B cell (primary cell): ENCODE measurements at regions not wholly inside any gene's neighbourhood (a gene's known extent, or its start where the extent isn't known, plus 50 kb on each side); places are given as distances from the start of the nearest gene placed in this dataset. TPM values are rescaled to one million over a fixed set of nuclear protein-coding genes. Genes with fewer than 3 reads are reported as not detected.

ENCODE experiments used
- ATAC-seq: fragments of 200-7000 bp; cut with Tn5 transposase; one replicate; pipeline ENCODE4 v1.10.0; 2021; ENCODE audit warnings: low read depth, mild to moderate bottlenecking, moderate number of reproducible peaks, moderate library complexity
- CTCF ChIA-PET: fragments of 350-600 bp; sonication (Branson Sonifier 250); formaldehyde crosslinking; loops from one replicate; lab custom pipeline; 2021; ENCODE audit warnings: antibody characterized with exemption, inconsistent platforms; lab: Charles Lee
- POLR2A ChIA-PET: fragments of 350-600 bp; sonication (Branson Sonifier 250); formaldehyde crosslinking; loops from one replicate; lab custom pipeline; 2021; ENCODE audit warnings: antibody characterized with exemption; lab: Charles Lee
- DNase-seq: peaks from one replicate; pipeline ENCODE4 v3.0.0; 2013
- H2AFZ ChIP-seq: 2 replicates; pipeline ENCODE4 v1.6.1; 2012; ENCODE audit warnings: mild to moderate bottlenecking, low read depth, low read length; ENCODE audit not compliant: insufficient read depth, poor library complexity, severe bottlenecking
- H3K27ac ChIP-seq, 2 donors: 1 replicate in 1 of 2; 2 replicates in 1 of 2; pipeline ENCODE4 v1.5.1; 2012 to 2013; ENCODE audit warnings: low read length in 2 of 2, mild to moderate bottlenecking in 2 of 2, moderate library complexity in 1 of 2
- H3K27me3 ChIP-seq, 4 experiments: fragments of 200-600 bp in 1 of 4; sonication (generic) in 1 of 4; replicated peaks in 1 of 4; 1 replicate in 2 of 4; 2 replicates in 2 of 4; pipeline versions ENCODE4 v1.6.1 to v1.7.0; 2013 to 2016; ENCODE audit warnings: low read length in 3 of 4, mild to moderate bottlenecking in 2 of 4, mixed read lengths in 1 of 4, moderate library complexity in 1 of 4; ENCODE audit not compliant: insufficient read depth in 4 of 4, control insufficient read depth in 3 of 4; ENCODE audit errors: control extremely low read depth in 1 of 4
- H3K36me3 ChIP-seq, 2 experiments: replicated peaks in 1 of 2; 1 replicate in 1 of 2; 2 replicates in 1 of 2; pipeline versions ENCODE4 v1.6.1 to v1.7.1; 2013; ENCODE audit warnings: low read length in 1 of 2; ENCODE audit not compliant: insufficient read depth in 2 of 2, control insufficient read depth in 1 of 2; ENCODE audit errors: control extremely low read depth in 1 of 2, extremely low read depth in 1 of 2
- H3K4me1 ChIP-seq, 2 donors: fragments of 200-600 bp in 1 of 2; sonication (generic) in 1 of 2; 1 replicate in 1 of 2; 2 replicates in 1 of 2; pipeline versions ENCODE4 v1.5.1 to v1.6.1; 2013 to 2017; ENCODE audit warnings: low read length in 2 of 2; ENCODE audit not compliant: control insufficient read depth in 2 of 2, insufficient read depth in 2 of 2
- H3K4me2 ChIP-seq: replicated peaks from 2 replicates; pipeline ENCODE3; 2012; ENCODE audit warnings: mild to moderate bottlenecking, low read depth, low read length; ENCODE audit not compliant: poor library complexity, severe bottlenecking
- H3K4me3 ChIP-seq, 5 experiments: fragments of 200-600 bp in 1 of 5; sonication (generic) in 1 of 5; 1 replicate in 3 of 5; 2 replicates in 2 of 5; pipeline versions ENCODE4 v1.5.1 to v1.7.0; 2011 to 2016; ENCODE audit warnings: low read length in 4 of 5, mild to moderate bottlenecking in 4 of 5, low read depth in 2 of 5, control low read depth in 1 of 5, moderate library complexity in 1 of 5; ENCODE audit not compliant: insufficient read depth in 1 of 5; ENCODE audit errors: control extremely low read depth in 1 of 5, extremely low read depth in 1 of 5
- H3K79me2 ChIP-seq: fragments of 200-600 bp; sonication (generic); one replicate; pipeline ENCODE4 v1.6.0; 2016; ENCODE audit warnings: low read length; ENCODE audit not compliant: control insufficient read depth, insufficient read depth
- H3K9ac ChIP-seq: fragments of 200-600 bp; sonication (generic); 2 replicates; pipeline ENCODE4 v1.6.1; 2017; ENCODE audit warnings: mild to moderate bottlenecking, low read length, moderate library complexity
- H3K9me3 ChIP-seq, 3 donors: one replicate each; pipeline versions ENCODE4 v1.6.1 to v1.7.1; 2013; ENCODE audit warnings: low read length in 2 of 3; ENCODE audit not compliant: control insufficient read depth in 2 of 3, insufficient read depth in 1 of 3; ENCODE audit errors: control extremely low read depth in 1 of 3
- H4K20me1 ChIP-seq: 2 replicates; pipeline ENCODE4 v1.6.0; 2012; ENCODE audit warnings: mild to moderate bottlenecking, low read length; ENCODE audit not compliant: insufficient read depth, control insufficient read depth, poor library complexity, severe bottlenecking
- H3K27ac Mint-ChIP-seq: one replicate; pipeline ENCODE4 v1.8.0; 2021; ENCODE audit warnings: mixed read lengths
- H3K27me3 Mint-ChIP-seq: one replicate; pipeline ENCODE4 v1.8.0; 2021; ENCODE audit warnings: mixed read lengths
- H3K4me1 Mint-ChIP-seq: one replicate; pipeline ENCODE4 v1.8.0; 2021; ENCODE audit warnings: mixed read lengths
- H3K4me3 Mint-ChIP-seq: one replicate; pipeline ENCODE4 v1.8.0; 2021; ENCODE audit warnings: mixed read lengths
- H3K9me3 Mint-ChIP-seq: one replicate; pipeline ENCODE4 v1.8.0; 2022; ENCODE audit warnings: mixed read lengths; ENCODE audit not compliant: insufficient read depth
- EZH2 ChIP-seq: IDR thresholded peaks from 2 replicates; pipeline ENCODE4 v1.6.1; 2012; ENCODE audit warnings: borderline replicate concordance, low read depth, mild to moderate bottlenecking, moderate library complexity, low read length; ENCODE audit not compliant: insufficient read depth, poor library complexity, severe bottlenecking
- WGBS: methylation state at CpG from one replicate; pipeline ENCODE4 v1.1.5; 2013; ENCODE audit warnings: missing lambda C conversion rate; ENCODE audit not compliant: insufficient coverage; 5-methylcytosine and 5-hydroxymethylcytosine counted together
- intact Hi-C: fragments of 100-400 bp; cut with micrococcal nuclease; formaldehyde crosslinking; loops from one replicate; pipeline ENCODE4 v1.10.0; 2022
- small RNA-seq: library from RNA; depleted of rRNA; stranded (forward); fragments of <200 nt; gene quantifications from one replicate; pipeline ENCODE3, GENCODE V24; 2012; ENCODE audit warnings: low replicate concordance, low read depth; ENCODE audit not compliant: insufficient read length
- TF ChIP-seq, protein P1 (sequence below): fragments of 200-600 bp; IDR thresholded peaks from one replicate; pipeline ENCODE4 v1.8.0; 2022; ENCODE audit warnings: antibody characterized with exemption, mild to moderate bottlenecking

DNA sequence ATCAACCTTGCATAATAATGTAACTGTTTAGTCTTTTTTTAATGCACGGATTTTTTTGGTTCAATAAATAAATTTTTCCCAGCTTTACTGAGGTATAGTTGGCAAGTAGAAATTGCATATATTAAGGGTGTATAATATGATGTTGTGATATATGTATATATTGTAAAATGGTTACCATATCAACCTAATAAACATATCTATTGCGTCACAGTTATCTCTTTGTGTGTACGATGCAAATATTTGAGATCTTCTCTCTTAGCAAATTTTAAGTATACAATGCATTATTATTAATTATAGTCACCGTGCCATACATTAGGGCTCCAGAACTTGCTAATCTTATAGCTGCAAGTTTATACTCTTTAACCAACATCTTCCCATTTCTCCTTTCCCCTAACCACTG, 57.2 kb upstream of the TMEM161B start:
- Histone ChIP-seq H3K9ac (no peak overlapping the region), H3K27me3 (no peaks in the 10 kb centered on the region), H3K9me3 (no peaks in the 10 kb centered on the region), H4K20me1 (no peaks in the 10 kb centered on the region), H2AFZ (no peak overlapping the region), H3K4me1 (no peaks in the 10 kb centered on the region), H3K27ac (no peak overlapping the region), H3K36me3 (no peaks in the 10 kb centered on the region), H3K4me3 (no peak overlapping the region), H3K79me2 (no peaks in the 10 kb centered on the region), H3K4me2 (no peak overlapping the region)
- intact Hi-C loops, result no loop called here
- no CpG with 5 or more reads among the region's 4 CpGs for WGBS
- Mint-ChIP-seq H3K27ac (no peak overlapping the region), H3K4me3 (no peak overlapping the region), H3K9me3 (no peaks in the 10 kb centered on the region), H3K4me1 (no peaks in the 10 kb centered on the region), H3K27me3 (no peaks in the 10 kb centered on the region)
- TF ChIP-seq, protein P1, sequence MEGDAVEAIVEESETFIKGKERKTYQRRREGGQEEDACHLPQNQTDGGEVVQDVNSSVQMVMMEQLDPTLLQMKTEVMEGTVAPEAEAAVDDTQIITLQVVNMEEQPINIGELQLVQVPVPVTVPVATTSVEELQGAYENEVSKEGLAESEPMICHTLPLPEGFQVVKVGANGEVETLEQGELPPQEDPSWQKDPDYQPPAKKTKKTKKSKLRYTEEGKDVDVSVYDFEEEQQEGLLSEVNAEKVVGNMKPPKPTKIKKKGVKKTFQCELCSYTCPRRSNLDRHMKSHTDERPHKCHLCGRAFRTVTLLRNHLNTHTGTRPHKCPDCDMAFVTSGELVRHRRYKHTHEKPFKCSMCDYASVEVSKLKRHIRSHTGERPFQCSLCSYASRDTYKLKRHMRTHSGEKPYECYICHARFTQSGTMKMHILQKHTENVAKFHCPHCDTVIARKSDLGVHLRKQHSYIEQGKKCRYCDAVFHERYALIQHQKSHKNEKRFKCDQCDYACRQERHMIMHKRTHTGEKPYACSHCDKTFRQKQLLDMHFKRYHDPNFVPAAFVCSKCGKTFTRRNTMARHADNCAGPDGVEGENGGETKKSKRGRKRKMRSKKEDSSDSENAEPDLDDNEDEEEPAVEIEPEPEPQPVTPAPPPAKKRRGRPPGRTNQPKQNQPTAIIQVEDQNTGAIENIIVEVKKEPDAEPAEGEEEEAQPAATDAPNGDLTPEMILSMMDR, result no peak
- no peak for TF ChIP-seq EZH2
- ChIA-PET CTCF (no interaction called here), POLR2A (no interaction called here)
- ATAC-seq, result no peak
- DNase-seq, result no peak

DNA sequence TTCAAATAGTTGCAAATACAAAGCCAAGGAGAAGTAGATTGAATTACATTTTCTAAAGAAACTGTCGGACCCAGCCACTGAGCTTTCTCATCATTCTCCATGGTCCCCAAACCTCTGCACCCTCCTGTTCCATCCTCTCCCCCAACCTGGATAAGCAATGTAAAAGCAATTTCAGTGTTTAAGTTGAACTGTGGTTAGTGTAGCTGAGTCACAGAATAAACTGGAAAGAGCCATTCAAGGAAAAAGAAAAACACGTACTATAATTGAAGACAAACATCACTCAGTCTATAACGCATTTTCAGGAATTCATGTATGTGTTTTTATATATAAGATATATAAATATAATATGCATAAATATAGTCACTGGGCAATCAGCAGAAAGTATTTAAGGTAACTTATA, 54.1 kb upstream of the TMEM161B start:
- CTCF ChIA-PET, result no interaction called here
- H3K27ac ChIP-seq, result no peak overlapping the region
- Mint-ChIP-seq H3K4me3 (no peak overlapping the region), H3K9me3 (no peaks in the 10 kb centered on the region), H3K4me1 (no peaks in the 10 kb centered on the region), H3K27me3 (no peaks in the 10 kb centered on the region), H3K27ac (no peak overlapping the region)
- TF ChIP-seq, protein P1, result no peak
- no peak for TF ChIP-seq EZH2
- H3K79me2 ChIP-seq, result no peaks in the 10 kb centered on the region
- H3K4me2 ChIP-seq, result no peak overlapping the region
- ATAC-seq (no peak), DNase-seq (no peak)
- H4K20me1 ChIP-seq, result no peaks in the 10 kb centered on the region
- POLR2A ChIA-PET, result no interaction called here
- no peak overlapping the region for H3K4me3 ChIP-seq
- no peaks in the 10 kb centered on the region for H3K9me3 ChIP-seq
- no peaks in the 10 kb centered on the region for H3K4me1 ChIP-seq
- no peak overlapping the region for H2AFZ ChIP-seq
- H3K9ac ChIP-seq, result no peak overlapping the region
- intact Hi-C loops, result no loop called here
- H3K36me3 ChIP-seq, result no peaks in the 10 kb centered on the region
- WGBS, result no CpG with 5 or more reads among the region's 3 CpGs
- H3K27me3 ChIP-seq, result no peaks in the 10 kb centered on the region

Small RNA genes in the stretch of these regions (small RNA-seq; reads per million reads assigned to genes)
- gene RF00156, result not detected
